ENCODE measurements at regions not wholly inside any gene's neighbourhood (a gene's known extent, or its start where the extent isn't known, plus 50 kb on each side); places are given as distances from the start of the nearest gene placed in this dataset.

DNA sequence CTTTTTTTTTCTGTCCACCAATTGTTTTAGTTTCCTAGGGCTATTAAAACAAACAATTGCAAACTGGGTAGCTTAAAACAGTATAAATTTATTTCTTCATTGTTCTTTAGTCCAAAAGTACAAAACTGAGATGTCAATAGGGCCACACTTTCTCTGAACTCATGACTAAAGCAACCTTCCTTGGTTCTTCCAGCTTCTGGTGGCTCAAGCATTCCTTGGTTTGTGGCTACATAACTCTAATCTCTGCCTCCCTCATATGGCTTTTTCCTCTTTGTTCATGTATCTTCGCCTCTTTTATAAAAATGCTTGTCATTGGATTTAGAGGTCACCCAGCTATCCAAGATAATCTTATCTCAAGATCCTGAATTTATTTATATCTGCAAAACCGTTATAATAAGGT is 914.5 kb upstream of the EPHA6 start:
- no peak for TF ChIP-seq RAD21 (IDR thresholded peaks at IDR 0.05; ENCODE audit: low read depth)
- TF ChIP-seq, protein P1, sequence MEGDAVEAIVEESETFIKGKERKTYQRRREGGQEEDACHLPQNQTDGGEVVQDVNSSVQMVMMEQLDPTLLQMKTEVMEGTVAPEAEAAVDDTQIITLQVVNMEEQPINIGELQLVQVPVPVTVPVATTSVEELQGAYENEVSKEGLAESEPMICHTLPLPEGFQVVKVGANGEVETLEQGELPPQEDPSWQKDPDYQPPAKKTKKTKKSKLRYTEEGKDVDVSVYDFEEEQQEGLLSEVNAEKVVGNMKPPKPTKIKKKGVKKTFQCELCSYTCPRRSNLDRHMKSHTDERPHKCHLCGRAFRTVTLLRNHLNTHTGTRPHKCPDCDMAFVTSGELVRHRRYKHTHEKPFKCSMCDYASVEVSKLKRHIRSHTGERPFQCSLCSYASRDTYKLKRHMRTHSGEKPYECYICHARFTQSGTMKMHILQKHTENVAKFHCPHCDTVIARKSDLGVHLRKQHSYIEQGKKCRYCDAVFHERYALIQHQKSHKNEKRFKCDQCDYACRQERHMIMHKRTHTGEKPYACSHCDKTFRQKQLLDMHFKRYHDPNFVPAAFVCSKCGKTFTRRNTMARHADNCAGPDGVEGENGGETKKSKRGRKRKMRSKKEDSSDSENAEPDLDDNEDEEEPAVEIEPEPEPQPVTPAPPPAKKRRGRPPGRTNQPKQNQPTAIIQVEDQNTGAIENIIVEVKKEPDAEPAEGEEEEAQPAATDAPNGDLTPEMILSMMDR (IDR thresholded peaks at IDR 0.05 in 2 of 3, conservative IDR thresholded peaks at IDR 0.05 in 1 of 3; ENCODE audit: borderline replicate concordance in 1 of 3, insufficient read depth in 1 of 3, low read depth in 2 of 3, low read length in 2 of 3) = no peak
- TF ChIP-seq EGR1 (IDR thresholded peaks at IDR 0.05; ENCODE audit: low read depth) = no peak
- no peak for TF ChIP-seq SP1 (IDR thresholded peaks at IDR 0.05; ENCODE audit: low read depth)
- no peak for TF ChIP-seq POLR2A (IDR thresholded peaks at IDR 0.05; ENCODE audit: borderline replicate concordance, extremely low read depth, insufficient read depth, insufficient read length)
- TF ChIP-seq ZNF274 (IDR thresholded peaks at IDR 0.05; ENCODE audit: low read depth, low read length) = no peak
